NCI-H1436 (cell line): ENCODE measurements at regions not wholly inside any gene's neighbourhood (a gene's known extent, or its start where the extent isn't known, plus 50 kb on each side); places are given as distances from the start of the nearest gene placed in this dataset.

Experiments used
- DNase-seq: peaks from one replicate; lab custom pipeline; 2025; lab: John Stamatoyannopoulos, UW

DNA sequence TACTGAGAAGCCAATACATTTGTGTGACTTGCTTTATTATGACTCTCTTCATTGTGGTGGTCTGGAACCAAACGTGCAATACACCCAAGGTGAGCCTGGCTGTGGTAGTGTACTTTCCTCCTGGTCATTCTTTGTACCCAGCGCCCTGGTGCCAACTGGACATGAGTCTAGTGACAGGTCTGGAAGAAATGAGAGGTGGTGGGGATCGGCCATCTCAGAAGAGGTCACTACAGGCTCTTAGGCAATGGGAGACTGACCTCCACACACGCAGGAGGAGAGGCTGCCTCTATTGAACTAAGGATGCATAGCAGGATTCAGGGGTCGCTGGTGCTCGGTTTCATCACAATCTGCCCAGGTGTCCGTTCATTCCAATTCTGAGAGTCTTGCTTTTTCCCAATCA lies 56.4 kb upstream of the RTL6 start:
- DNase-seq, result no peak

DNA sequence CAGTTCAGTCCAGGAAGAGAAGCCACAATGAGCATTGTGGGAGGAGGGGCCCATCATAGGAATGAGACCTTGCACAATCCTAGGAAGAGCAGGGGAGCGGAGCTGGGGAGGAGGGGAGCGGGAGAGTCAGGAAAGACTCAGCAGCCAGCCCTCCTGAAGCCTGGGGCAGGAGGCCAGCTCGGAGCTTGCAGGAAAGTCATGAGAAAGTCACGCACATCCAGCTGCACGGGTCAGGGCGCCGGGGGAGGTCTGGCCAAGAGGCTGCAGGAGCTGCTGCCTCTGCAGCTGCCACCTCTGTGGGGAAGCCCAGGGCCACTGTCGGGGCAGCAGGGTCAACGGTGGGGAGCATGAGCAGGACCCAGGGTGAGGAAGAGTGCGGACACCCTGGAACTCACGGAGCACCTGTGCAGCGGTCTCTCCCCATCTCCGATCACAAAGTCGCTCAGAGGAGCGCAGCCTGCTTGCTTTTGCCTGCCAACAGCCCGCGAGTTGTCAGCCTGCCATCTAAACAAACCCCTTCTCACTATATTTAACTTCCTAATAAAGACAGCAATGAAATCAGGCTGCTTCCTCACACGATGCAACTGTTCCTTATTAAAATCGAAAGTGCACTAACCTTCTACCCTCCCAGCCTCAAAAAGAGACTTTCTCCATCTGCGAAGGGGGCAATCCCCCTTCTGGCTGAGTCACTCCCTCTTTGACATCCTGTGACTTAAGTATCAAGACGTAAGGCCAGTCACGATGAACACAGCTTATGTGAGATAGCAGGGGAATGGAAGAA lies 52.9 kb upstream of the RTL6 start:
- DNase-seq, result no peak

DNA sequence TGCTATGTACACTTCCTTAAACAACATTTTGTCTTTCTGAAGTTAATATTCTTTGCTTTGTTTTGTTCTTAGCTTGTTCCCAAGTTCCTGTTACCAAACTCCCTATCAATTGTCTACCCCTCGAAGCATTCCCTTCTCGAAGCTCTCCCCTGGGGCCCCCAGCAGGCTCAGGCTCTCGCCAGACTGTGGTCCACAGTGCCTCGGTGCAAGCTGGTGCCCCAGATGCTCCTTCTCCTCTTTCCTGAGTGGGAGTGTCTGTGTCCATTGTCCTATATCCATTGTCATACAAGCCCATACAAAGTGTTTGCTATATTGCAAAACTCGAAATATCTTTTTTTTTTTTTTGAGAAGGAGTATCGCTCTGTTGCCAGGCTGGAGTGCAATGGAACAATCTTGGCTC lies 51.7 kb upstream of the RTL6 start:
- no peak for DNase-seq

DNA sequence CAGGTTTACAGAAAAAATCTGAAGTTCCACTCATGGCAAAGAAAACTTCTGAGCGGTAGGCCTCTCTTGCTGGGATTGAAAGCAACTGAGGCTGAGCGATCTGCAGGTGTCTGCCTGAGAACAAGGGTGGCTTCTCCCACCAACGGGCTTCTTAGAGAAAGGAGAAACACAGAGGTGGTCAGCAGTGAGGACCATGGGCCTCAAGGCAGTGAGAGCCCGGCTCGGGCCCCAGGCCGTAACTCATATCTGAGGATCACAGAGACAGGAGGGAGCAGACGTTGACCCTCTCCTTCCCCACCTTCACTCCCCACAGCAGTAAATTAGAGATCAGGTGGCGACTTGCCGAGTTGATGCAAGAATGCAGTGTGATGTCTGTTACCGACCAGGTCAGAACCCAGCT lies 50.9 kb upstream of the RTL6 start:
- DNase-seq, result no peak
